ENCODE measurements at regions not wholly inside any gene's neighbourhood (a gene's known extent, or its start where the extent isn't known, plus 50 kb on each side); places are given as distances from the start of the nearest gene placed in this dataset.
"Not testable (repeated sequence)": the region's sequence is repeated elsewhere in the genome, so short reads cannot be mapped to it uniquely, and the experiment has no call there.

DNA sequence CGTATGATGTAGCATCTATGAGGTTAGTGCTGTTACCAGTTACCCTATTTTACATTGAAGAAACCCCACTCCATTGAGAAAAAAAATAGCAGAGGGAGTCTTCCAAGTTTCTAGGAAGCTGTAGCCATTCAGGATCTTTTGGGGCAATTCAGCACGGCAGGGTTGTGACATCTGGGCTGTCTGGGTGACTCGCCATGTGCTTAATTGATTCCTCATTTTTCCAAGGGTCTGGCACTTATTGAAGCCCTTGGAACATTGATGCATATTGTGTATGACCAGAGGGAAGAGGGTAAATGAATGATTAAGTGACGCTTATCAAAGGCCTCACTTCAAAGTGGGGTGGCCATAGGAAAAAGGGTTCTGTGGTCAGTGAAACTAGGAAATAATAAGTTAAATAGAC, 248.7 kb downstream of the ARHGAP12 start:
- DNase-seq = no peak

DNA sequence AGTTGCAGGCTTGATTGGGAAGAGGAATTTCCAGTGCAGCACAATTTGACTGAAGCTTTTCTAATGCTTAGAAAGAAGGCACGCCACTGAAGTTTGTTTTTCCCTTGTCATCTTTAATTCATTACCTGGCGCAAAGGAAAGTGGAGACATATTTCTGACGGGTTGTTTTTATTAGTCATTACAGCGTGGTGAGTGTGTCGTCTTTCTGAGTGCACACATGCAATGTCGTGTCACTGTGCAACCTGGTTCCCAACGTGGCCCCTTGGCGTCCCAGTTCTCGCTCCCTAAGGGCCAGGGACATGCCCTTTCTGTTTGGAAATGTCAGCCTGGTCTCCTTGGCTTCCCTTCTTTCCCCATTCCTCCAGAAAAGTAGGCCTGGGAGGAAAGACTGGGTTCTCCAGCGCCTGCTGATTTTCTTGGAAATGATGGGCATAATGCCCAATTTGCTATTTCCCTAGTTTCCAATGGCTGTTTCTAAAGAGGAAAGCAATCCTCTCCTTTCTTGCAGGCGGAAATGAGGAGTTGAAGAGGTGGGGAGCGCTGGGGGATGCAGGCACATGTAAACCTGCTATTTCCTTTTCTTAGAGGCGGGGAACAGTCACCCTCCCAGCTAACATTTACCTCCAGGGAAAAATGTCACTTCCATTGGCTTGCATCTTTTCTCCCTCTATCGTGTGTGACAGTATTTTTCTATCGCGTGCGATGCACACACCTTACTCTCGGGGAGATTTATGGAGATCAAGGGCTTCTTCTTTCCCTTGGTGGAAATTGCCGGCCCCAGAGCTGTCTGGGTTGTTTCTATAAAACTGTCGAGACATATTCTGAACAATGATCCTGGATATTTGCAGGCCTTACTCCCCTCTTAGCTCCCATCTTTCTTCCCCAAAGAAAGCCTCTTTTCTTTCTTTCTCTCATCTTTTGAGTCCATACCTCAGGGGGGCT, 249.8 kb downstream of the ARHGAP12 start:
- no peak for DNase-seq

DNA sequence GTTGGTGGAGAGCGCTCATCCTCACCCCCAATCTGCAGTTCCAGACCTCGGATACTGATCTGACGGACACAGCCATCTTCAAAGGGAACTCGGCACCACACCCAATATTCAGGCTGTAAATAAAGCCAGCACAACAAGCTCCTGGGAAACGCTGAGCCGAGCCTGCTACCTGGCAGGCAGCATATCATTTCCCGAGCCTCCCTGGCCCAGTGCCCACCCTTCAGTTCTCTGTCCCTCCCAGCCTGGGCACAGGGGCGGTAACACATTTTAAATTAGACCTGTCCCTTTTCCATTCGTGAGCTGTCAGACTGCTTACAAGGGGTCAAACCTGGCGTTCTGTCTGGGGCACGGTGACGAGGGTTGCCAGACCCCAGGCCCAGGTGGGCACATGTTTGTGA, 250.5 kb downstream of the ARHGAP12 start:
- DNase-seq = no peak

DNA sequence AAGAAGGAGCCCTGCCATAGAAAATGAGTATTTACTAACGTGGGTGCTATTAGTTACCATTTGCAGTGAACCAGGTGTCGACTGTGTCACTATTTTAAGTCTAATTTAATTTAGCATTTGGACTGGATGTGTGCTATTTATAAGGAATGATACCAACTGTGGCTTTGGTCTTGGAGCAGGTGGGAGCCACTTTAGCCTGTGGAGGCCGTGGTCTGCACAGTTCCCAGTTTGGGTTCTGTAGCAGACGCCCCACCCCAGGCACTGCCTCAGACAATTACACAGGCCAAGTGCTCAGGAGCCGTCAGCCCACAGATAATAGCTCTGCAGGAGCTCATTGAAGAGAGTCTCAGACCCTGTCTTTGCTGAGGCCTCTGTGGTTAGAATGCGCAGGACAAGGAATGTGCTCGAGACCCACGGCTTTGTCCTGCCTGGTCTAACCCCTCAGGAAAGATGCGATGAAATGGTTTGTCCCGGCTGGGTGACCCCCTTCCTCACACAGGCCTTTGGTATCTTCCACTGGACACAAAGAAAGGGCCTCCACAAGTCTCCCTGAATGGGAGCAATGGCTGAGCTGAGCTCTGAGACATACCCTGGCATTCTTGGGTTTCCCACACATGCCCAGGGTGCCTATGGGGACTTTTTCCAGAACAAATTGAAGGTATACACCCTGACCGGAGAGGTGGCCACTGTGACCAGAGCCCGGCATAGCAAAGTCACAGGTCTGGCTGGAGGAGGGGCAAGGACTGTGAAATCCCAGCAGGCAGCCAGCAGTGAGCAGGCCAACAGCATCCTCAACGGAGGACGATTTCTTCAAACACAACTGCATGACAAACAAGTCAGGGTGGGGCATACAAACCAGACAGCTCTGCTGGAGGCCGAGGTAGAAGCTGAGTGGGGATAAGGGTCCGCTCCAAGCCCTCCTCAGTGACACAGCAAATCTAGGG, 251.2 kb downstream of the ARHGAP12 start:
- DNase-seq = no peak

DNA sequence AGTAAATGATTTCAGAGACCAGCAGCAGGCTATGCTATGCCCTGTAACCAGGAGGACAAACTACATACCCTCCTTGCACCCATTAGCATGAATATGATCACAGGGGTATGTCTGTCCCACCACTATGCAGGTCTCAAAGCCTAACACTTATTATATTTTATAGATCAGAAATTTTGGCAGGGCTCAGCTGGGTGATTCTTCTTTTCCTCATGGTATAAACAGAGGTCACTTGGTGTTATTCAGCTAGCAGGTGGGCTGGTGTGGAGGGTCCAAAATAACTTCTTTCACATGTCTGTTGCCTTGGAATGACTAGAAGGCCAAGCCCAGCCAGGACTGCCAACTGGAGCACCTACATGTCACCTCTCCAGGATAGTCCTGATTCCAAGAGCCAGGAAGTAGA, 252.9 kb downstream of the ARHGAP12 start:
- DNase-seq = no peak

DNA sequence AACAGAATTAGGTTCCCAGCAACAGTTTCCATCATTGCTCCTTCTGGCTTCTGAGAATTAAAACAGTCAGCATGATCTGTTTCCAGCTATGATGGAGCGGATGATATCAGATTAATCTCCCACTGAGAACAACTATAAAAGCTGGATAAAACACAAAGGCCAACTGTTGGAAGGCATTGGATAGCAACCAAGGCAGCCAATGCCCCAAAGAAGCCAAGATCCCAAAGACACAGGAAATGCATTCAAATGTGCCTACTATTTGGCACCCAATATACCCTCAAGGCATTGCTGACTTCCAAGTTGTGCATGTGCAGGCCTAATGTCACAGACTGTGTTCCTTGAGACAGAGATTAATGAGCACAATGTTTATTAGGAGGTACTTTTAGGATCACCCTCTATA, 259.3 kb downstream of the ARHGAP12 start:
- no peak for DNase-seq

DNA sequence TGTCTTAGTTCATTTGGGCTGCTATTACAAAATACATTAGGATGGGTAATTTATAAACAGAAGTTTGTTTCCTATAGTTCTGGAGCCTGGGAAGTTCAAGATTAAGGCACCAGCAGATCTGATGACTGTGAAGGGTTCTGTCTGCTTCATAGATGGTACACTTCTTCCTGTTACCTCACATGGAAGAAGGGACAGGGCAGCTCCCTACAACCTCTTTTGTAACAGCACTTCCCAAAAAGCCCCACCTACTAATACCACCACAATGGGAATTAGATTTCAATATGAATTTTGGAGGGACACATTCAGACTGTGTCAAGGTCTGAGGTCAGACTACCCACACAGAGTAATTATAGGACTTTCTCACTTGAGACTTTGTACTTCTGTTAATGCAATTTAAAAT, 260.3 kb downstream of the ARHGAP12 start:
- DNase-seq = no peak

DNA sequence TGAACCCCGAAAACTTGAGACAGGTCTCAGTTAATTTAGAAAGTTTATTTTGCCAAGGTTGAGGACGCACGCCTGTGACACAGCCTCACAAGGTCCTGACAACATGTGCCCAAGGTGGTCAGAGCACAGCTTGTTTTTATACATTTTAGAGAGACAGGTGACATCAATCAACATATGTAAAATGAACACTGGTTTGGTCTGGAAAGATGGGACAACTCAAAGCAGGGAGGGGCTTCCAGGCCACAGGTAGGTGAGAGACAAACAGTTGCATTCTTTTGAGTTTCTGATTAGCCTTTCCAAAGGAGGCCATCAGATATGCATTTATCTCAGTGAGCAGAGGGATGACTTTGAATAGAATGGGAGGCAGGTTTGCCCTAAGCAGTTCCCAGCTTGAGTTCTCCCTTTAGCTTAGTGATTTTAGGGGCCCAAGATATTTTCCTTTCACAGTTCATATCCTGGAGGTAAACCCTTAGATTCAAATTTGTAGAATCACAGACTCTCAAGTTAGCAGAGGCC, 262.8 kb downstream of the ARHGAP12 start:
- DNase-seq = not testable (repeated sequence)

DNA sequence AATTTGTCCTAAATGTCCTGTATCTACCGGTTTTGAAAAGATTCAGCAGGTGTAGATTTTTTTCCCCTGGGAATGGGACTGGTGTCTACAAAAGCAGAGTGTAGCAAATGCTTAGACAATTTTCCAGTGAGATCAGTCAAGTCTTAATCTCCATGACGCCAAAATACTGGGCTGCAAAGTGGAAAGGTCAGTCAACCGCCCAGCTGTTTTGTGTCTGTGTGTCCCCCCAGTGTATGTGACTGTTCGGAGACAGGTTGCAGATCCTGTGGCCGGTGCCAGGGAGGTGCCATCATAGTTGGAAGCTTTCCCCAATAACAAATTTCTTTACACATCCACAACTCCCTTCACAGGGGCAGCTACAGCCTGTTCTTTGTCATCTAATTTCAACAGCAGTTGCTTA, 263.8 kb downstream of the ARHGAP12 start:
- DNase-seq = no peak

DNA sequence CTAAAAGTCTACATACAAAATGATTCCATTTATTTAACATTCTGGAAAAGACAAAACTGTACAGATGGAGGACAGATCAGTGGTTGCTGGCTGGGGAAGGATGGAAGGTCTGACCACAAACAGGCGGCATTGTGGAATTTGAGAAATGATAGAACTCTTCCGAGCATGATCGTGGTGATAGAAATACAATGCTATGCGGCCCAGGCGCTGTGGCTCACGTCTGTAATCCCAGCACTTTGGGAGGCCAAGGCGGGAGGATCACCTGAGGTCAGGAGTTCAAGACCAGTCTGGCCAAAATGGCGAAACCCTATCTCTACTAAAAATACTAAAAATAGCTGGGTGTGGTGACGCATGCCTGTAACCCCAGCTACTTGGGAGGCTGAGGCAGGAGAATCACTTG, 264.6 kb downstream of the ARHGAP12 start:
- not testable (repeated sequence) for DNase-seq

DNA sequence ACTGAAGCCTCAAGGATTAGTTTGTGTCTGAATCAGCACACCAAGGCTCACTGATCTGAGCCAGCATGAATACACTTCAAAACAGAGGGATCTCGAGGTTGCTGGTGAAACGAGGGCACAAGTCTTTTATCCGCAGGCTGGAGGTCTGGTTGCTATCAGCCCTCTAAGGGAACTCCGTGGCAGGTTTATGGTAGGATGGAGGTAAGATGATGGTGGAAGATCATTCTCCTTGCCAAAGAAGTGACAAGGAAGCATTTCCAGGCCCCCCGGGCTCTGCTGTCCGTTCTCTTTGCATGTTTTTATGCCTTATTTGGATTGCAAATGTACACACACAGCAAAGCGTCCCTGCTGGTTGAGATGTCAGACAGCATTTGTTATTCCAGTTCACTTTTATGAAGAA, 268.3 kb downstream of the ARHGAP12 start:
- DNase-seq = no peak

DNA sequence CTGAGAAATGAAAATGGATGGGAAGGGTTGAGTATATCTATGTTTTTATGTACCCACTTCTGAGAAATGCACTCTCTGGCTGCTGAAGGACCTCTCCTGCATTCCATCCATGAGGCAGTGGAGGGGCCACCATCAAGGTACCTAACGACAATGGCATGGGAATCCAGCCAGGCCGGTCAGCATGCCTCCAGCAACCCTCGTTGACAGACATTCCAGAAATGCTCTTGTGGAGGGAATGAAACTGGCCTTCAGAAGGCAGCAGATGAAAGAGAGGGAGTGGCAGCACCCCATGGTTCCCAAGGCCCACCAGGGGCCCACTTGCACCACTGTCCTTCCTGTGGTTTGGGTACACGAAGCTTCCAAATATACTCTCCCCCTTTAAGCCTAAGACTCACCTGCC, 269.0 kb downstream of the ARHGAP12 start:
- DNase-seq = no peak

DNA sequence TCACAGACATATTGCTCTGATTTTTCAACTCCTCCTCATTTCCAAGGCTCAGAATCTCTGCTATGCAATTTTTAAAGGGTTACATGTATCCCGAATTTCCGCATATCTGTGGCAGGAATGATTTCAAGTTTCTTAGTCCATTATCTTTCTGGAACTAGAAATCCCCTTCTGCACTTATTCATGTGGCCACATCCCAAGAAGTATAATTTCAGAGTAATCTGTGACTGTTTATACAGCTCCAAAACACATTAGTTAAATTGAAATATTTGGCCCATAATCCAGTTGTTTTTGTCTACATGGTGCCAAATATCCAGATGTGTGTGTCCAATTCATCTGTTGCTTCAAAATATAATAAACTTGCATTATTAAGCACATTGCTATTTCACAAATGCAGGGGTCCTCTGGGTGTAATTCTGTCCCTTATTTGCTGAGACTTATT, 271.2 kb downstream of the ARHGAP12 start:
- DNase-seq = no peak

DNA sequence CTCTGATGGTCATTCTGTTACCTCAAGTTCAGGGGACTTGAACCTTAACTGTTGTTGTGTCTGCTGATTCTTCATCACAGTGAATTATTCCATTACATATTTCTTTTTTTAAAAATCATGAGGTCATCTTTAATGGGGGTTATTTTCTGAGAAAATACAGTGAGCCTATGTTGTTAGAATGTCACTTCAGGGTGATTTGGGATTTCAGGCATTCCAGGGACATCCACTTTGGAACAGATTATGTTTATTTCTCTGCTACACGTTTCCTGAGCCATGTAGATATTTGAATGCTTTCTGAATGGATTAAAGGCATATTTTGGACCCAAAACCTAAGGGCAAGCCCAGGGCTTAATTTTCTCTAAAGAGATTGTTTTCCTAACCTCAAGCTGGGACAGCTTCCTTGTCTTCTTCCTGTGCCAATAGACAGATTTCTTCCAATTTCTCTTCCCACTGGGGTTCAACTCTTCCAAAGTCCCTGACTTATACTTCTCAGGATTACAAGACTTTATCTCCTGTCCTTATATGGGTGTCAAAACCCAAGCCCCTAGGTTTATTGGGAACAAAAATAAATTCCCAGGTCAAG, 271.7 kb downstream of the ARHGAP12 start:
- DNase-seq = no peak

DNA sequence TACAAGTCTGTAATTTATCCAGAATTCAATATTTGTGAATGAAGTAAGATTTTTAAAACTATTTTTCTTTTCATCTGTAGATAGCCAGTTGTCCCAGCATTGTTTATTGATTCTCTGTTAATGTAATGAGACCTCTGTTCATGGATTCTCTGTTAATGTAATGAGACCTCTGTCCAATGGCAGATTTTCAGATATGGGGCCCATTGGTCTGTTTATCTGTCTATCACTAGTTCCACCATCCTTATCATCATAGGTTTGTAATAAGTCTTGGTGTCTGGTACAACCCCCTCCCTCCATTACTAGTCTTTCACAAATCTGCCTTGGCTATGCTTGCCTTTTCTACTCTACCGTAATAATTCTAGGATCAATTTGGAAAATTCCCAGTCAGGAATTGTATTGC, 276.6 kb downstream of the ARHGAP12 start:
- DNase-seq = no peak

DNA sequence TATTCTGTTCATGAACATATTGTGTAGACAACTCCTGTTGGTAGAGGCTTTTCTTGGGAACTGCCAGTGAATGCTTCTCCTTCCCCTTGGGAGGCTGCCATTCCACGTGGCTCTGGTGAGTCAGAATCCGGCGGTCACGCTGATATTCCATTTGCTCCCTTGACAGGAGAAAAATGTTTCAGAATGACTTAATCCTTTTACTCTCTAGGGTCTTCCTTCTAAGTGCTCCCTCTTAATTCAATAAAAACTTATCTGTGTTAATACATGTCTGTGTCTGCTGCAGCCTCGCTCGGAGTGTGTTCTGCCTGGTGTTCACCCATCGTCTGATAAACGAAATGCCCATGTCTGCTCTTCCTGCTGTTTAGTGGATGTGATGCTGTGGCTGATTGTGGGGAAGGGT, 278.6 kb downstream of the ARHGAP12 start:
- no peak for DNase-seq

DNA sequence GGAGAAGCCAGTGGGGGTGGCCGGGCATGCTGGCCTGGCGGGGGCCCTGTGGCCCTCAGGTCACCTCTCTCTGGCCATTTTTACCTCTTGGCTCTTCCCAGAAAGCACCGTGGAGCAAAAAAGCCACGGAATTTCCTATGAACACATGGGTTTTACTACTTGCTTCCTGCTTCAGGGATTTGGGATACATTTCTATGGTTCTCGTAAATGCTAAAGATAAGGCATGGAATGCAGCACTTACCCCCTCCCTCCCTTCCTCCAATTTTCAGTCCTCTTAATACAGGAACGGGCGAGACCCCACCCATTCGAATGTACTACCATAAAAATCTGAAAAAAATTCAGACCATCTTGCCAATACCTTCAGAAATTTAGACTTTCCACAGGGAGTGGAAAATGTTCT, 279.7 kb downstream of the ARHGAP12 start:
- no peak for DNase-seq

DNA sequence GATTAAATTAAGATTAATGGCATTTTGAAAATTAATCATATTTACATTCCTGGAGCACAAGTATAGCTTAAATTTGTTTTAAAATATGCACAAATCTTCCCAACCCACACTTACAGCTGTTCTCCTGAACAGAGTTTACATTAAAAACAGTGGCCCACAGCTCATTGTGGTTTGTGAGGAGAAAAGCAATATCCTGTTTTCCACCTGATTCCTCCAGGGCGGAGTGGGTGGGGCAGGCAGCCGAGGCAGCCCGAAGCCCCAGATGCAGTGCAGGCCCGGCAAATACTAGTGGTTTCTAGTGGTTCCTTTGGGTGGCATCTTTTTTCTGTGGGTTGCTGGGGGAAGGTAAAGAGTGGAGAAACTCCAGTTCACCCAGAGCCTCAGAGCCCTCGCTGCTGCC, 280.8 kb downstream of the ARHGAP12 start:
- no peak for DNase-seq

DNA sequence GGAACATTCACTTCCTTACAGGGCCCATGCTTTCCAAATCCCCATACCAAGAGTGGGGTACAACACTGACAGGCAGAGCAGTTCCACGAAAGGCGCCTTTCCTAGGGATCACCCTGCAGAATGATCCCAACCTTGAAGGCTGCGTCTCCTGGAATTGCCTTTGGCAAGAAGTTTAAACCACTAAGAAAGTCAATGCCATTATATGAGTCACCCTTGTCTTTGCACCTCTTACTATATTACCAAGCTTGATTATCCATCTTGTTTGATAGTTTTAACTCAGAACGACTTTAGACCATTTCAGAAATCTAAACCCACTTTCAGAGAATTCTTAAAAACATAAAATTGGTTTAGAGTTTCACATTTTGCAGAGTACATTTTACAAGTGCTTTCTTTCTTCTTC, 282.1 kb downstream of the ARHGAP12 start:
- DNase-seq = no peak

DNA sequence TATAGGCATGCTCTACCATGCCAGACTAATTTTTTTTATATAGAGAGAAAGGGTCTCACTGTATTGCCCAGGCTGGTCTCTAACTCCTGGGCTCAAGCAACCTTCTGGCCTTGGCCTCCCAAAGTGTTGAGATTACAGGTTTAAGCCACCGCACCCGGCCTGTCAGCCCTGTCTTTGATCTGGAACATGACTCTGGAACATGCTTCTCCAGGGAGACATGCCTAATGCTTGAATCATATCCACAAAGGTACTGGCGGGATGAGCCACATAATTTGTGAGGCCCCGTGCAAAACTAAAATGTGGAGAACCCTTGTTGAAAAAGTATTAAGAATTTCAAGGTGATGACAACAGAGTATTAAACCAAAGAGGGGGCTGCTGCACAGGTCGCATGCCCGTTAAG, 282.8 kb downstream of the ARHGAP12 start:
- no peak for DNase-seq

DNA sequence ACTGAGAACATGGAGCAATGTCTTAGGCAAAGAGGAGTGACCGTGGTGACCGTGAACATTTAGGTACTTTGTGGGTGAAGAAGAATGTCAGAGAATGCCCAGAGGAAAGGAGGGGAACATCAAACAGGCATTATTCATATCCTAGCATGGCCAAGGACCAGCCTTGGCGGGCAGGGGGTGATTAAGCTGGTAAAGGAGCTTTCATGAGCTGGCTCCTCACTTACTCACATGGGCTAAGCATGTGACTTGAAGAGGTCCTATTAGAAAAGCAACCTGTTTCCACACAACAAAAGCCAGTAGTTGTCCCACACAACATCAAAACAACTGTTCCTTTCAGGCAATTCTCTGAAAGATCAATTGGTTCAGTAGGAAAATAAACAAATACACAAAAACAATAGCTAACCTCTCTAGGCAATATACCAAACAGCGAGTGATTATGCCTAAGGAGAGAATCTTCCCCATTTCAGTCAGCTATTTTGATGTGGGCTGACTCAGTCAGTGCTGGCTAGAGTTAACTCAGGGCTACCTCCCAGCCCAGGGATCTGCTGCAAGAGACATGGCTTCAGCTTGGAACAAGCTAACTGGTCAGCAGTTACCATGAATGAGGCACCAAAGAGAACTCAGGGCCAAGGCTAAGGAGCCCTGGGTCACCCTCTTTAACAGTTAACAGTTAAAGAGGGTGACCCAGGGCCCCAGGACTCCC, 283.5 kb downstream of the ARHGAP12 start:
- DNase-seq = no peak

DNA sequence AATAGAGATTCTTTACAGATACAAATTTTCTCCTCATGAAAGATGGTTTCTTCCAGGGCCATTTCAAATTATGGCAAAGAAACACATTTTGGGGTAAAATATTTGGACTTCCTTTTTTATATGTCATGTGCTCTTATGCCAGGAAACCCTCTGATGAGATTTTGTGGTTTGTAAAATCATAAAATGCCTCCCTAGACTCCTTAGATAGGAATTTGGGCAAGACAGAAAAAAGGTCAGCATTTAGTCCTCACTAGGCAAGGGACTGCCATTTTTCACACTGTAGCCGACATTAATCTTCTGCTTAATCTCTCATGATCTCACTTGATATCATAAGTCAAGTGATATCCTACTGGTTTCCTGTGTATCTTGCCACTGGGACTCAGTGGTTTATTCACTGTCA, 286.4 kb downstream of the ARHGAP12 start:
- no peak for DNase-seq
